H9 (cell line): ENCODE measurements at regions not wholly inside any gene's neighbourhood (a gene's known extent, or its start where the extent isn't known, plus 50 kb on each side); places are given as distances from the start of the nearest gene placed in this dataset.
A peak's percentile ranks its signal among the peaks of the same experiment; 100 is the strongest.

Experiments used
- DNase-seq: peaks from one replicate; pipeline ENCODE4 v3.0.0-alpha.2; 2017
- H2AFZ ChIP-seq: one replicate; pipeline ENCODE4 v1.6.1; 2013; ENCODE audit warnings: mild to moderate bottlenecking, low read length, control low read depth, moderate library complexity
- H2AK5ac ChIP-seq: 2 replicates; pipeline ENCODE4 v1.6.1; 2013; ENCODE audit warnings: low read length, control low read depth, mixed read lengths; ENCODE audit not compliant: insufficient read length
- H2BK120ac ChIP-seq: one replicate; pipeline ENCODE4 v1.6.1; 2013; ENCODE audit warnings: low read depth, mild to moderate bottlenecking, low read length, control low read depth, inconsistent platforms; ENCODE audit not compliant: poor library complexity, severe bottlenecking
- H2BK12ac ChIP-seq: 2 replicates; pipeline ENCODE4 v1.6.1; 2013; ENCODE audit warnings: low read length, control low read depth, mixed read lengths, low read depth; ENCODE audit not compliant: insufficient read length
- H2BK15ac ChIP-seq: 2 replicates; pipeline ENCODE4 v1.6.1; 2013; ENCODE audit warnings: low read depth, low read length, control low read depth
- H2BK20ac ChIP-seq: one replicate; pipeline ENCODE4 v1.6.1; 2013; ENCODE audit warnings: low read depth, mild to moderate bottlenecking, low read length, control low read depth, inconsistent platforms; ENCODE audit not compliant: poor library complexity, severe bottlenecking
- H2BK5ac ChIP-seq: 2 replicates; pipeline ENCODE4 v1.6.1; 2013; ENCODE audit warnings: low read length, control low read depth, mixed read lengths; ENCODE audit not compliant: insufficient read length
- H3K14ac ChIP-seq: 2 replicates; pipeline ENCODE4 v1.6.1; 2013; ENCODE audit warnings: low read length, control low read depth; ENCODE audit not compliant: insufficient read depth
- H3K18ac ChIP-seq: 2 replicates; pipeline ENCODE4 v1.6.1; 2013; ENCODE audit warnings: low read depth, mild to moderate bottlenecking, mixed read lengths, low read length, control low read depth; ENCODE audit not compliant: insufficient read length
- H3K23ac ChIP-seq: 2 replicates; pipeline ENCODE4 v1.6.1; 2013; ENCODE audit warnings: low read length, control low read depth, mixed read lengths, low read depth; ENCODE audit not compliant: insufficient read length
- H3K23me2 ChIP-seq: 2 replicates; pipeline ENCODE4 v1.6.1; 2013; ENCODE audit warnings: low read depth, mild to moderate bottlenecking, mixed read lengths, low read length, control low read depth; ENCODE audit not compliant: insufficient read length, poor library complexity, severe bottlenecking
- H3K27ac ChIP-seq: 2 replicates; pipeline ENCODE4 v1.5.1; 2013; ENCODE audit warnings: low read length, control low read depth, mixed read lengths, low read depth; ENCODE audit not compliant: insufficient read length
- H3K27me3 ChIP-seq: 2 replicates; pipeline ENCODE4 v1.6.1; 2013; ENCODE audit warnings: low read length, control low read depth, inconsistent platforms; ENCODE audit not compliant: insufficient read depth
- H3K4ac ChIP-seq: 2 replicates; pipeline ENCODE4 v1.6.1; 2013; ENCODE audit warnings: low read depth, mild to moderate bottlenecking, control low read depth, inconsistent platforms, low read length, moderate library complexity
- H3K4me1 ChIP-seq: 2 replicates; pipeline ENCODE4 v1.6.1; 2013; ENCODE audit warnings: low read length, control low read depth, inconsistent platforms; ENCODE audit not compliant: insufficient read depth
- H3K4me2 ChIP-seq: 2 replicates; pipeline ENCODE4 v1.6.1; 2013; ENCODE audit warnings: low read length, control low read depth, mixed read lengths; ENCODE audit not compliant: insufficient read length, insufficient read depth
- H3K56ac ChIP-seq: 2 replicates; pipeline ENCODE4 v1.6.1; 2013; ENCODE audit warnings: low read depth, mild to moderate bottlenecking, mixed read lengths, low read length, control low read depth; ENCODE audit not compliant: insufficient read length
- H3K79me1 ChIP-seq: 2 replicates; pipeline ENCODE4 v1.6.1; 2013; ENCODE audit warnings: low read depth, mild to moderate bottlenecking, moderate library complexity, low read length, control low read depth, inconsistent platforms; ENCODE audit not compliant: insufficient read depth, poor library complexity, severe bottlenecking
- H3K79me2 ChIP-seq: 2 replicates; pipeline ENCODE4 v1.6.1; 2013; ENCODE audit warnings: low read length, control low read depth, inconsistent platforms; ENCODE audit not compliant: insufficient read depth
- H3K9ac ChIP-seq: 2 replicates; pipeline ENCODE4 v1.6.1; 2013; ENCODE audit warnings: low read length, control low read depth, mixed read lengths; ENCODE audit not compliant: insufficient read length; ENCODE audit errors: extremely low read depth
- H3K9me3 ChIP-seq: one replicate; pipeline ENCODE4 v1.6.1; 2013; ENCODE audit warnings: low read depth, low read length, inconsistent platforms; ENCODE audit not compliant: control insufficient read depth
- H3T11ph ChIP-seq: one replicate; pipeline ENCODE4 v1.6.1; 2013; ENCODE audit warnings: mild to moderate bottlenecking, low read length, control low read depth, inconsistent platforms
- H4K20me1 ChIP-seq: one replicate; pipeline ENCODE4 v1.6.1; 2013; ENCODE audit not compliant: control insufficient read depth, insufficient read length, insufficient read depth
- H4K5ac ChIP-seq: 2 replicates; pipeline ENCODE4 v1.6.1; 2013; ENCODE audit warnings: low read depth, mild to moderate bottlenecking, mixed read lengths, low read length, control low read depth; ENCODE audit not compliant: insufficient read length
- H4K8ac ChIP-seq: replicated peaks from 2 replicates; pipeline ENCODE4 v1.6.1; 2013; ENCODE audit warnings: low read length, control low read depth, mixed read lengths, low read depth; ENCODE audit not compliant: insufficient read length
- H4K91ac ChIP-seq: 2 replicates; pipeline ENCODE4 v1.6.1; 2013; ENCODE audit warnings: low read depth, mild to moderate bottlenecking, moderate library complexity, mixed read lengths, low read length, control low read depth; ENCODE audit not compliant: insufficient read length
- H3K27ac Mint-ChIP-seq, 3 experiments: 2 replicates in 2 of 3; 3 replicates in 1 of 3; pipeline ENCODE4 v1.8.0; 2020 to 2021; ENCODE audit warnings: mixed read lengths in 3 of 3, mild to moderate bottlenecking in 1 of 3, moderate library complexity in 1 of 3
- H3K27me3 Mint-ChIP-seq: 2 replicates; pipeline ENCODE4 v1.8.0; 2021; ENCODE audit warnings: low read depth, mild to moderate bottlenecking, moderate library complexity, mixed read lengths
- H3K36me3 Mint-ChIP-seq, 3 experiments: 2 replicates in 2 of 3; 3 replicates in 1 of 3; pipeline ENCODE4 v1.8.0; 2020 to 2021; ENCODE audit warnings: low read depth in 3 of 3, mixed read lengths in 3 of 3; ENCODE audit not compliant: insufficient read depth in 1 of 3
- H3K4me1 Mint-ChIP-seq, 2 experiments: 2 replicates each; pipeline ENCODE4 v1.8.0; 2020; ENCODE audit warnings: mixed read lengths in 2 of 2
- H3K4me3 Mint-ChIP-seq, 2 experiments: 2 replicates in 1 of 2; 3 replicates in 1 of 2; pipeline ENCODE4 v1.8.0; 2020 to 2021; ENCODE audit warnings: mild to moderate bottlenecking in 2 of 2, mixed read lengths in 2 of 2, moderate library complexity in 1 of 2
- H3K9me3 Mint-ChIP-seq, 2 experiments: 2 replicates in 1 of 2; 3 replicates in 1 of 2; pipeline ENCODE4 v1.8.0; 2020; ENCODE audit warnings: mild to moderate bottlenecking in 2 of 2, mixed read lengths in 2 of 2, moderate library complexity in 1 of 2
- CTCF ChIP-seq: fragments of 200-600 bp; sonication (generic); conservative IDR thresholded peaks from 3 replicates; pipeline ENCODE4 v1.8.0; 2021; ENCODE audit warnings: antibody characterized with exemption, mild to moderate bottlenecking
- WGBS: extraction: QIAGEN DNeasy Blood & Tissue Kit; methylation state at CpG from one replicate; pipeline ENCODE4 v1.1.7; 2013; ENCODE audit warnings: missing lambda C conversion rate, low lambda C conversion rate, mixed read lengths; ENCODE audit not compliant: insufficient read length; ENCODE audit errors: extremely low coverage; 5-methylcytosine and 5-hydroxymethylcytosine counted together

GRCh38 chr1:57590978-57591377, 167.1 kb upstream of the DAB1 start:
- Histone ChIP-seq H2BK120ac (no peak overlapping the region), H3K56ac (no peak overlapping the region), H2AK5ac (no peak overlapping the region), H3K14ac (no peak overlapping the region), H3K79me1 (no peaks in the 10 kb centered on the region), H2BK15ac (no peak overlapping the region), H3K4me2 (no peak overlapping the region), H3K23ac (no peak overlapping the region), H3K27me3 (no peaks in the 10 kb centered on the region), H4K91ac (no peak overlapping the region), H3K9me3 (no peaks in the 10 kb centered on the region), H2AFZ (no peak overlapping the region), H4K20me1 (no peaks in the 10 kb centered on the region), H3K9ac (no peak overlapping the region), H4K8ac (no peak overlapping the region), H3K4me1 (no peaks in the 10 kb centered on the region; the same call in 1 of the 2 replicates), H3T11ph (no peak overlapping the region), H3K27ac (no peak overlapping the region), H3K79me2 (no peaks in the 10 kb centered on the region), H2BK12ac (no peak overlapping the region), H2BK5ac (no peak overlapping the region), H3K4ac (no peak overlapping the region), H2BK20ac (no peak overlapping the region), H4K5ac (no peak overlapping the region), H3K18ac (no peak overlapping the region), H3K23me2 (no peaks in the 10 kb centered on the region)
- H3K9me3 Mint-ChIP-seq = no peaks in the 10 kb centered on the region
- no peak overlapping the region for H3K27ac Mint-ChIP-seq
- peaks cover 6 to 10% of the 10 kb centered on the region in 2 experiments for H3K4me1 Mint-ChIP-seq
- H3K27me3 Mint-ChIP-seq = no peaks in the 10 kb centered on the region; the same call in 1 of the 2 replicates
- TF ChIP-seq CTCF = no peak
- no CpG with 5 or more reads among the region's 5 CpGs for WGBS
- peaks cover 0 to 6% (median 0%) of the 10 kb centered on the region in 3 experiments; a peak in 2 of 7 replicates for H3K36me3 Mint-ChIP-seq
- H3K4me3 Mint-ChIP-seq = no peak overlapping the region
- DNase-seq = peak; percentile 45
